Neural crest cell (in vitro differentiated cells): ENCODE measurements at regions not wholly inside any gene's neighbourhood (a gene's known extent, or its start where the extent isn't known, plus 50 kb on each side); places are given as distances from the start of the nearest gene placed in this dataset.
"Not testable (repeated sequence)": the region's sequence is repeated elsewhere in the genome, so short reads cannot be mapped to it uniquely, and the experiment has no call there.

Experiments used
- DNase-seq: peaks from one replicate; pipeline ENCODE4 v3.0.0; 2021; ENCODE audit warnings: low read depth, mixed read lengths, low spot score
- H3K27ac Mint-ChIP-seq: one replicate; pipeline ENCODE4 v1.8.0; 2021; ENCODE audit warnings: mild to moderate bottlenecking, mixed read lengths; ENCODE audit not compliant: unreplicated experiment
- H3K27me3 Mint-ChIP-seq: 2 replicates; pipeline ENCODE4 v1.8.0; 2021; ENCODE audit warnings: low read depth, mild to moderate bottlenecking, mixed read lengths
- H3K36me3 Mint-ChIP-seq: 2 replicates; pipeline ENCODE4 v1.8.0; 2021; ENCODE audit warnings: low read depth, mild to moderate bottlenecking, mixed read lengths
- H3K4me1 Mint-ChIP-seq: 2 replicates; pipeline ENCODE4 v1.8.0; 2021; ENCODE audit warnings: mixed read lengths
- H3K4me3 Mint-ChIP-seq: one replicate; pipeline ENCODE4 v1.8.0; 2021; ENCODE audit warnings: mild to moderate bottlenecking, mixed read lengths
- H3K9me3 Mint-ChIP-seq: 2 replicates; pipeline ENCODE4 v1.8.0; 2021; ENCODE audit warnings: mixed read lengths
- CTCF ChIP-seq: fragments of 200-600 bp; sonication (generic); conservative IDR thresholded peaks from 2 replicates; pipeline ENCODE4 v1.5.0; 2021; ENCODE audit warnings: antibody characterized with exemption, mild to moderate bottlenecking

- Mint-ChIP-seq H3K36me3 (no peaks in the 10 kb centered on the region), H3K4me1 (no peaks in the 10 kb centered on the region), H3K4me3 (no peak overlapping the region), H3K9me3 (no peaks in the 10 kb centered on the region), H3K27me3 (no peaks in the 10 kb centered on the region), H3K27ac (no peak overlapping the region)
- no peak for TF ChIP-seq CTCF
- DNase-seq, result no peak
These were observed 611.1 kb upstream of the LUZP2 start for GRCh38 chr11:23885801-23886200.

GRCh38 chr11:23887122-23887521 lies 609.7 kb upstream of the LUZP2 start:
- not testable (repeated sequence) for H3K9me3 Mint-ChIP-seq, H3K36me3 Mint-ChIP-seq, DNase-seq, H3K4me1 Mint-ChIP-seq, H3K27ac Mint-ChIP-seq, H3K4me3 Mint-ChIP-seq, H3K27me3 Mint-ChIP-seq

- DNase-seq, result no peak
- TF ChIP-seq CTCF, result no peak
- Mint-ChIP-seq H3K9me3 (peaks cover 7% of the 10 kb centered on the region), H3K36me3 (no peaks in the 10 kb centered on the region), H3K27ac (no peak overlapping the region), H3K27me3 (no peaks in the 10 kb centered on the region), H3K4me1 (no peaks in the 10 kb centered on the region), H3K4me3 (no peak overlapping the region)
These were observed 603.7 kb upstream of the LUZP2 start for GRCh38 chr11:23893126-23893525.

GRCh38 chr11:23897453-23898286 lies 599.2 kb upstream of the LUZP2 start:
- Mint-ChIP-seq H3K36me3 (no peaks in the 10 kb centered on the region), H3K27me3 (no peaks in the 10 kb centered on the region), H3K4me3 (no peak overlapping the region), H3K9me3 (peaks cover under 1% of the 10 kb centered on the region), H3K27ac (no peak overlapping the region), H3K4me1 (no peaks in the 10 kb centered on the region)
- TF ChIP-seq CTCF, result no peak
- no peak for DNase-seq

- no peak for DNase-seq
- no peaks in the 10 kb centered on the region for H3K36me3 Mint-ChIP-seq
- no peak overlapping the region for H3K27ac Mint-ChIP-seq
- H3K27me3 Mint-ChIP-seq, result no peaks in the 10 kb centered on the region
- peaks cover 3% of the 10 kb centered on the region for H3K9me3 Mint-ChIP-seq
- no peaks in the 10 kb centered on the region for H3K4me1 Mint-ChIP-seq
- H3K4me3 Mint-ChIP-seq, result no peak overlapping the region
- TF ChIP-seq CTCF, result no peak
These were observed 593.7 kb upstream of the LUZP2 start for GRCh38 chr11:23903044-23903704.

- Mint-ChIP-seq H3K4me1 (peaks cover 4% of the 10 kb centered on the region), H3K4me3 (no peak overlapping the region), H3K9me3 (peaks cover 3% of the 10 kb centered on the region), H3K36me3 (no peaks in the 10 kb centered on the region), H3K27ac (no peak overlapping the region), H3K27me3 (no peaks in the 10 kb centered on the region)
- no peak for DNase-seq
- no peak for TF ChIP-seq CTCF
These were observed 577.4 kb upstream of the LUZP2 start for GRCh38 chr11:23919455-23919854.
